Gastroesophageal sphincter (tissue), 3 donors: ENCODE measurements at regions not wholly inside any gene's neighbourhood (a gene's known extent, or its start where the extent isn't known, plus 50 kb on each side); places are given as distances from the start of the nearest gene placed in this dataset.

Experiments
- EP300 ChIP-seq: sonication (generic); formaldehyde crosslinking; IDR thresholded peaks from one replicate; pipeline ENCODE4 v1.6.1; 2017; ENCODE audit warnings: antibody characterized with exemption, mild to moderate bottlenecking
- POLR2A ChIP-seq, 2 donors: fragments of 450-650 bp; IDR thresholded peaks; one replicate each; pipeline ENCODE4 v1.6.1; 2017; ENCODE audit warnings: antibody characterized with exemption in 2 of 2, mild to moderate bottlenecking in 2 of 2, moderate library complexity in 1 of 2
- POLR2AphosphoS5 ChIP-seq: sonication (generic); formaldehyde crosslinking; IDR thresholded peaks from one replicate; pipeline ENCODE4 v1.6.1; 2017; ENCODE audit warnings: antibody characterized with exemption
- TF ChIP-seq, protein P1 (sequence below), 4 experiments: fragments of 200-600 bp in 2 of 4; fragments of 450-650 bp in 2 of 4; sonication (generic) in 1 of 4; IDR thresholded peaks; one replicate each; pipeline ENCODE4 v1.5.1; 2017 to 2019; ENCODE audit warnings: antibody characterized with exemption in 4 of 4, mild to moderate bottlenecking in 2 of 4, moderate library complexity in 2 of 4

DNA sequence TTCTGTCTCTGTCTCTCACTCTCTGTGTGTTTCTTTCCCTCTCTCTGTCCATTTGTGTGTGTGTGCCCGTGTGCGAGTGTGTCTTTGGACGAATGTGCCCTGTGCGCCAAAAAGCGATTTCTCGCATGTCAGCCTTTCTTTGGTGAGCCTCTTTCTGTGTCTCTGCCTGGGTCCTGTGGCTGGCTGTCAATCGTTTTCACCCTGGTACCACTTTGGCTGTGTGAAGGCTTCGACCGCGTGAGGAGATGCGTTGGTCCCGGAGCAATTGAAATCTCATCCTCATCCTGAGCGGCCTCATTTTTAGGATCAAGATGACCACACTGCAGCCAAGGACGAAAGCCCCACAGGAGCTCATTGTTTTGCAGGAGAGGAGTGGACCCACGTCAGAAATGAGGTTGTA lies 288.9 kb upstream of the ZNF337 start:
- no peak for TF ChIP-seq POLR2AphosphoS5
- TF ChIP-seq, protein P1, sequence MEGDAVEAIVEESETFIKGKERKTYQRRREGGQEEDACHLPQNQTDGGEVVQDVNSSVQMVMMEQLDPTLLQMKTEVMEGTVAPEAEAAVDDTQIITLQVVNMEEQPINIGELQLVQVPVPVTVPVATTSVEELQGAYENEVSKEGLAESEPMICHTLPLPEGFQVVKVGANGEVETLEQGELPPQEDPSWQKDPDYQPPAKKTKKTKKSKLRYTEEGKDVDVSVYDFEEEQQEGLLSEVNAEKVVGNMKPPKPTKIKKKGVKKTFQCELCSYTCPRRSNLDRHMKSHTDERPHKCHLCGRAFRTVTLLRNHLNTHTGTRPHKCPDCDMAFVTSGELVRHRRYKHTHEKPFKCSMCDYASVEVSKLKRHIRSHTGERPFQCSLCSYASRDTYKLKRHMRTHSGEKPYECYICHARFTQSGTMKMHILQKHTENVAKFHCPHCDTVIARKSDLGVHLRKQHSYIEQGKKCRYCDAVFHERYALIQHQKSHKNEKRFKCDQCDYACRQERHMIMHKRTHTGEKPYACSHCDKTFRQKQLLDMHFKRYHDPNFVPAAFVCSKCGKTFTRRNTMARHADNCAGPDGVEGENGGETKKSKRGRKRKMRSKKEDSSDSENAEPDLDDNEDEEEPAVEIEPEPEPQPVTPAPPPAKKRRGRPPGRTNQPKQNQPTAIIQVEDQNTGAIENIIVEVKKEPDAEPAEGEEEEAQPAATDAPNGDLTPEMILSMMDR (IDR thresholded peaks at IDR 0.05), result no peak
- TF ChIP-seq POLR2A (IDR thresholded peaks at IDR 0.05), result no peak
- TF ChIP-seq EP300, result no peak
